K562 (cell line): ENCODE measurements at regions not wholly inside any gene's neighbourhood (a gene's known extent, or its start where the extent isn't known, plus 50 kb on each side); places are given as distances from the start of the nearest gene placed in this dataset.

Experiments used
- ATAC-seq: fragments of 200-7000 bp; cut with Tn5 transposase; 3 replicates; pipeline ENCODE4 v1.9.1; 2020; ENCODE audit warnings: moderate library complexity
- BruUV-seq: library from RNA; stranded (reverse); fragments of 400-500 nt; replicated peaks from 2 replicates; lab custom pipeline; 2021; lab: Mats Ljungman, UMichigan
- CTCF ChIA-PET: fragments of 300-600 bp; formaldehyde crosslinking; extraction: SDS; loops from one replicate; lab custom pipeline; 2021; ENCODE audit warnings: low intra/inter-chr PET ratio; lab: Yijun Ruan, JAX
- POLR2A ChIA-PET: fragments of 300-600, 350-650 bp; sonication (Branson Sonifier 250); formaldehyde crosslinking; extraction: SDS; loops from one replicate; lab custom pipeline; 2021; ENCODE audit warnings: antibody characterized with exemption, inconsistent platforms; lab: Yijun Ruan, JAX
- DNase-seq, 4 experiments: peaks; one replicate each; pipeline versions ENCODE4 v3.0.0 to v3.0.0-alpha.2; 2011 to 2018; ENCODE audit warnings: low spot score in 3 of 4, mixed read lengths in 3 of 4; ENCODE audit errors: extremely low read depth in 1 of 4
- FAIRE-seq: peaks from 2 replicates; lab custom pipeline; 2011; peaks lifted over from hg19 to GRCh38; lab: Jason Lieb, UNC
- H2AFZ ChIP-seq: 2 replicates; pipeline ENCODE4 v1.6.0; 2011; ENCODE audit warnings: low read depth, low read length, control low read depth, inconsistent platforms
- H3K27ac ChIP-seq: fragments of 200-600 bp; 3 replicates; pipeline ENCODE4 v1.8.0; 2011; ENCODE audit warnings: low read depth, mild to moderate bottlenecking, control low read depth, inconsistent platforms, low read length, moderate library complexity, mixed read lengths; ENCODE audit errors: extremely low read depth
- H3K27me3 ChIP-seq, 2 experiments: fragments of 300-600 bp in 1 of 2; 2 replicates in 1 of 2; 3 replicates in 1 of 2; pipeline versions ENCODE4 v1.6.0 to v1.8.0; 2011; ENCODE audit warnings: inconsistent platforms in 2 of 2, low read length in 2 of 2, mild to moderate bottlenecking in 1 of 2, mixed read lengths in 1 of 2, moderate library complexity in 1 of 2; ENCODE audit not compliant: control insufficient read depth in 2 of 2, insufficient read depth in 2 of 2
- H3K36me3 ChIP-seq: fragments of 300-600 bp; 3 replicates; pipeline ENCODE4 v1.8.0; 2011; ENCODE audit warnings: mild to moderate bottlenecking, low read length, inconsistent platforms; ENCODE audit not compliant: control insufficient read depth, insufficient read depth
- H3K4me1 ChIP-seq, 2 experiments: fragments of 200-600 bp in 1 of 2; replicated peaks in 1 of 2; 2 replicates in 1 of 2; 3 replicates in 1 of 2; pipeline versions ENCODE4 v1.5.1 to v1.8.0; 2011; ENCODE audit warnings: inconsistent platforms in 2 of 2, low read length in 2 of 2, mild to moderate bottlenecking in 1 of 2, mixed read lengths in 1 of 2, moderate library complexity in 1 of 2; ENCODE audit not compliant: control insufficient read depth in 2 of 2, insufficient read depth in 2 of 2
- H3K4me2 ChIP-seq: 2 replicates; pipeline ENCODE4 v1.6.1; 2011; ENCODE audit warnings: low read length, control low read depth, inconsistent platforms, mixed read lengths; ENCODE audit not compliant: insufficient read depth
- H3K4me3 ChIP-seq: fragments of 200-600 bp; sonication (generic), shearing (Covaris generic); 2 replicates; pipeline ENCODE4 v1.5.1; 2016; ENCODE audit warnings: control low read depth, inconsistent platforms
- H3K79me2 ChIP-seq: fragments of 200-600 bp; 3 replicates; pipeline ENCODE4 v1.8.0; 2011; ENCODE audit warnings: low read length, inconsistent platforms; ENCODE audit not compliant: control insufficient read depth, insufficient read depth
- H3K9ac ChIP-seq, 2 experiments: 2 replicates each; pipeline versions ENCODE4 v1.6.0 to v1.6.1; 2011; ENCODE audit warnings: low read depth in 2 of 2, low read length in 2 of 2, control low read depth in 1 of 2, inconsistent platforms in 1 of 2, mild to moderate bottlenecking in 1 of 2, mixed read lengths in 1 of 2; ENCODE audit not compliant: insufficient read depth in 1 of 2
- H3K9me1 ChIP-seq: one replicate; pipeline ENCODE4 v1.6.0; 2011; ENCODE audit warnings: inconsistent platforms, mild to moderate bottlenecking, low read length, moderate library complexity; ENCODE audit not compliant: control insufficient read depth, insufficient read depth
- H3K9me3 ChIP-seq: replicated peaks from 2 replicates; pipeline ENCODE4 v1.5.1; 2011; ENCODE audit warnings: low read depth, low read length, inconsistent platforms; ENCODE audit not compliant: control insufficient read depth, insufficient read depth
- H4K20me1 ChIP-seq: replicated peaks from 2 replicates; pipeline ENCODE4 v1.6.1; 2011; ENCODE audit warnings: low read length, inconsistent platforms, mixed read lengths; ENCODE audit not compliant: control insufficient read depth, insufficient read depth
- ATF7 ChIP-seq: fragments of 450-650 bp; IDR thresholded peaks from 2 replicates; pipeline ENCODE4 v1.7.1; 2014; ENCODE audit warnings: mild to moderate bottlenecking, moderate library complexity
- FOXA1 ChIP-seq: fragments of 450-650 bp; IDR thresholded peaks from 2 replicates; pipeline ENCODE4 v1.6.1; 2016; ENCODE audit warnings: mild to moderate bottlenecking, borderline replicate concordance
- GTF2A2 ChIP-seq: IDR thresholded peaks from 2 replicates; pipeline ENCODE4 v1.6.1; 2016; ENCODE audit warnings: mild to moderate bottlenecking, missing genetic modification characterization, missing compliant biosample characterization
- IFI16 ChIP-seq: fragments of 250-450 bp; sonication (Bioruptor Pico); IDR thresholded peaks from 2 replicates; pipeline ENCODE4 v2.1.2; 2022; ENCODE audit warnings: mild to moderate bottlenecking, inconsistent platforms
- MCM2 ChIP-seq: fragments of 450-650 bp; IDR thresholded peaks from 2 replicates; pipeline ENCODE4 v1.6.1; 2017; ENCODE audit warnings: low read depth, mild to moderate bottlenecking
- NBN ChIP-seq: fragments of 450-650 bp; IDR thresholded peaks from 2 replicates; pipeline ENCODE4 v1.6.1; 2016; ENCODE audit warnings: low read depth, mild to moderate bottlenecking
- NCOA6 ChIP-seq: fragments of 450-650 bp; IDR thresholded peaks from 2 replicates; pipeline ENCODE4 v1.6.1; 2017; ENCODE audit warnings: mild to moderate bottlenecking
- TCFL5 ChIP-seq: fragments of 250-450 bp; sonication (Bioruptor Pico); conservative IDR thresholded peaks from 2 replicates; pipeline ENCODE4 v1.6.1; 2021; ENCODE audit warnings: mild to moderate bottlenecking, moderate library complexity, matching md5 sums
- TRIM28 ChIP-seq: fragments of 450-650 bp; IDR thresholded peaks from 2 replicates; pipeline ENCODE4 v1.6.1; 2017
- XRCC5 ChIP-seq: fragments of 200-400 bp; formaldehyde crosslinking; IDR thresholded peaks from 2 replicates; pipeline ENCODE4 v1.6.1; 2017; ENCODE audit warnings: low read depth, mild to moderate bottlenecking, low read length
- ZBED1 ChIP-seq: IDR thresholded peaks from 2 replicates; pipeline ENCODE4 v1.6.1; 2014
- ZFP1 ChIP-seq: fragments of 450-650 bp; formaldehyde crosslinking; IDR thresholded peaks from 2 replicates; pipeline ENCODE4 v1.4.0; 2020; ENCODE audit warnings: mild to moderate bottlenecking, mixed read lengths
- ZNF830 ChIP-seq: fragments of 250-450 bp; sonication (Bioruptor Pico); IDR thresholded peaks from 2 replicates; pipeline ENCODE4 v1.5.0; 2021; ENCODE audit warnings: mild to moderate bottlenecking
- WGBS: fragments of 100-300 bp; shearing (Covaris generic); methylation state at CpG from one replicate; pipeline ENCODE4 v1.1.6; 2016; ENCODE audit warnings: low coverage, mixed read lengths; ENCODE audit not compliant: insufficient coverage; ENCODE audit errors: missing lambda C conversion rate; 5-methylcytosine and 5-hydroxymethylcytosine counted together
- in situ Hi-C: fragments of 300-500 bp; cut with MboI; formaldehyde crosslinking; loops from 4 replicates; pipeline ENCODE4 v1.15.0; 2018; ENCODE audit warnings: inconsistent platforms, mixed read lengths
- intact Hi-C: fragments of 100-400 bp; cut with micrococcal nuclease; formaldehyde crosslinking; loops from 2 replicates; pipeline ENCODE4 v1.14.2; 2022
- TF ChIP-seq, protein P1 (sequence below): fragments of 450-650 bp; formaldehyde crosslinking; IDR thresholded peaks from 2 replicates; pipeline ENCODE4 v1.4.0; 2020; ENCODE audit warnings: mild to moderate bottlenecking, mixed read lengths
- TF ChIP-seq, protein P2 (sequence below): fragments of 250-450 bp; sonication (Bioruptor Pico); IDR thresholded peaks from 2 replicates; pipeline ENCODE4 v1.5.1; 2021; ENCODE audit warnings: mild to moderate bottlenecking
- TF ChIP-seq, protein P3 (sequence below): sonication (generic); formaldehyde crosslinking; IDR thresholded peaks from 2 replicates; pipeline ENCODE4 v1.9.0; 2022; ENCODE audit warnings: mild to moderate bottlenecking, missing genetic modification reagents

DNA sequence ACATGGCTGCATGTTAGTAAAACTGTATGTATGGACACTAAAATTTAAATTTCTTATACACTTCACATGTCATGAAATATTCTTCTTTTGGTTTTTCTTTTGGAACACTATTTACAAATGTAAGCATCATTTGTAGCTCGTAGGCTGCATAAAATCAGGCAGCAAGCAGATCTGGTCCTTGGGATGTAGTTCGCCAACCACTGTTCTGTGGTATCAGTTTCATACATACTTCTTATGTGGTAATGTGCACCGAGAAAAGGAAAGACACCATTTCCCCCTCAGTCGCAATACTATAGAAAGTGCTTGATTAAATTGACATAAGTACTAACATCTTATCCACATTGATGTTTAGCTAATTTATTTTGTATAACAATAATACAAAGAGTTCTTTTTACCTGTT, 274.4 kb upstream of the VCX start:
- ChIA-PET CTCF (no interaction called here), POLR2A (no interaction called here)
- TF ChIP-seq TRIM28 = no peak
- TF ChIP-seq GTF2A2 (tag) = no peak
- TF ChIP-seq, protein P1, sequence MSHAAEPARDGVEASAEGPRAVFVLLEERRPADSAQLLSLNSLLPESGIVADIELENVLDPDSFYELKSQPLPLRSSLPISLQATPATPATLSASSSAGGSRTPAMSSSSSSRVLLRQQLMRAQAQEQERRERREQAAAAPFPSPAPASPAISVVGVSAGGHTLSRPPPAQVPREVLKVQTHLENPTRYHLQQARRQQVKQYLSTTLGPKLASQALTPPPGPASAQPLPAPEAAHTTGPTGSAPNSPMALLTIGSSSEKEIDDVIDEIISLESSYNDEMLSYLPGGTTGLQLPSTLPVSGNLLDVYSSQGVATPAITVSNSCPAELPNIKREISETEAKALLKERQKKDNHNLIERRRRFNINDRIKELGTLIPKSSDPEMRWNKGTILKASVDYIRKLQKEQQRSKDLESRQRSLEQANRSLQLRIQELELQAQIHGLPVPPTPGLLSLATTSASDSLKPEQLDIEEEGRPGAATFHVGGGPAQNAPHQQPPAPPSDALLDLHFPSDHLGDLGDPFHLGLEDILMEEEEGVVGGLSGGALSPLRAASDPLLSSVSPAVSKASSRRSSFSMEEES (CRISPR knock-in tag) = no peak
- no peak for TF ChIP-seq ZFP1 (CRISPR knock-in tag)
- TF ChIP-seq FOXA1 = no peak
- no peak for TF ChIP-seq ZNF830 (CRISPR knock-in tag)
- no peaks in the 10 kb centered on the region for H3K79me2 ChIP-seq
- no peaks in the 10 kb centered on the region for H3K9me1 ChIP-seq
- H2AFZ ChIP-seq = no peak overlapping the region
- H3K4me3 ChIP-seq = no peak overlapping the region
- no peaks in the 10 kb centered on the region for H3K9me3 ChIP-seq
- no peak for DNase-seq
- no peak overlapping the region for H3K27ac ChIP-seq
- no TSS peak for BruUV-seq
- no peaks in the 10 kb centered on the region for H3K36me3 ChIP-seq
- in situ Hi-C loops (no loop called here), intact Hi-C loops (no loop called here)
- FAIRE-seq = no peak
- no peak overlapping the region for H3K4me2 ChIP-seq
- 0% methylated on average over 4 of the region's 4 CpGs for WGBS
- H3K9ac ChIP-seq = no peak overlapping the region
- no peak for ATAC-seq
- no peaks in the 10 kb centered on the region for H3K27me3 ChIP-seq
- no peaks in the 10 kb centered on the region for H3K4me1 ChIP-seq
- H4K20me1 ChIP-seq = no peaks in the 10 kb centered on the region

DNA sequence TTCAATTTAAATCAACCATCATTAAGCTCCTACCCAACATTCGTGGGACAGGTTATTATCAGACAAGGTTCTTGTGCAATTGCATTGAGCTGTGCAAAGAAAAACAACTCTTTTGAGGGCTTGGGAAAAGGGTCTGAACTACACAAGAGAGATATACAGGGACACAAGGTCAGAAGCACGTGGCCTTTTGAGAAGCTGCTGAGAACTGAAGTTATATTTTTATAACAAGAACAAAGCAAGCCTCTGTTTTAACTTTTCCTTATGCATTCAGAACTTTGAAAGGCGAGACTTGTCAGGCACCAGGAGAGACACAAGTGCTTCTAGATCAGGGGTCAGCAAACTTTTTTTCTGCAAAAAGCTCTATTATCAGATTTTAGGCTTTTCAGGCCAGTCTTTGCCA, 274.8 kb upstream of the VCX start:
- intact Hi-C loops (no loop called here), in situ Hi-C loops (no loop called here)
- no TSS peak for BruUV-seq
- H3K9me1 ChIP-seq = no peaks in the 10 kb centered on the region
- CTCF ChIA-PET = no interaction called here
- no peak overlapping the region for H3K9ac ChIP-seq
- no peak overlapping the region for H3K27ac ChIP-seq
- H3K4me1 ChIP-seq = no peaks in the 10 kb centered on the region
- no peaks in the 10 kb centered on the region for H3K27me3 ChIP-seq
- H3K79me2 ChIP-seq = no peaks in the 10 kb centered on the region
- H3K9me3 ChIP-seq = no peaks in the 10 kb centered on the region
- FAIRE-seq = no peak
- DNase-seq = no peak
- H3K4me2 ChIP-seq = no peak overlapping the region
- POLR2A ChIA-PET = no interaction called here
- H2AFZ ChIP-seq = no peak overlapping the region
- H3K36me3 ChIP-seq = no peaks in the 10 kb centered on the region
- H4K20me1 ChIP-seq = no peaks in the 10 kb centered on the region
- H3K4me3 ChIP-seq = no peak overlapping the region
- no peak for ATAC-seq
- 2% methylated on average over 3 of the region's 3 CpGs for whole genome bisulfite sequencing
- TF ChIP-seq NBN (no peak), GTF2A2 (tag) (no peak), XRCC5 (no peak), ATF7 (no peak), TCFL5 (CRISPR knock-in tag) (no peak), NCOA6 (no peak), IFI16 (no peak), MCM2 (no peak), ZBED1 (no peak)
- TF ChIP-seq, protein P2, sequence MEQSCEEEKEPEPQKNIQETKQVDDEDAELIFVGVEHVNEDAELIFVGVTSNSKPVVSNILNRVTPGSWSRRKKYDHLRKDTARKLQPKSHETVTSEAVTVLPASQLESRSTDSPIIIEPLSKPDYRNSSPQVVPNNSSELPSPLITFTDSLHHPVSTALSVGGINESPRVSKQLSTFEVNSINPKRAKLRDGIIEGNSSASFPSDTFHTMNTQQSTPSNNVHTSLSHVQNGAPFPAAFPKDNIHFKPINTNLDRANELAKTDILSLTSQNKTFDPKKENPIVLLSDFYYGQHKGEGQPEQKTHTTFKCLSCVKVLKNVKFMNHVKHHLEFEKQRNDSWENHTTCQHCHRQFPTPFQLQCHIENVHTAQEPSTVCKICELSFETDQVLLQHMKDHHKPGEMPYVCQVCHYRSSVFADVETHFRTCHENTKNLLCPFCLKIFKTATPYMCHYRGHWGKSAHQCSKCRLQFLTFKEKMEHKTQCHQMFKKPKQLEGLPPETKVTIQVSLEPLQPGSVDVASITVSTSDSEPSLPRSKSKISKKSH (CRISPR knock-in tag) = no peak
- TF ChIP-seq, protein P3, sequence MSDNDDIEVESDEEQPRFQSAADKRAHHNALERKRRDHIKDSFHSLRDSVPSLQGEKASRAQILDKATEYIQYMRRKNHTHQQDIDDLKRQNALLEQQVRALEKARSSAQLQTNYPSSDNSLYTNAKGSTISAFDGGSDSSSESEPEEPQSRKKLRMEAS (CRISPR knock-in tag) = no peak
